DMS114 treated with DMSO at 0.1 percent for 48 hours (cell line): ENCODE measurements at regions not wholly inside any gene's neighbourhood (a gene's known extent, or its start where the extent isn't known, plus 50 kb on each side); places are given as distances from the start of the nearest gene placed in this dataset.
"Not testable (repeated sequence)": the region's sequence is repeated elsewhere in the genome, so short reads cannot be mapped to it uniquely, and the experiment has no call there.

Experiments used
- DNase-seq: peaks from one replicate; lab custom pipeline; 2025; ENCODE audit not compliant: unreplicated experiment; lab: John Stamatoyannopoulos, UW

GRCh38 chr10:81548160-81548559, 326.8 kb upstream of the NRG3 start:
- no peak for DNase-seq

GRCh38 chr10:81564143-81564542, 310.9 kb upstream of the NRG3 start:
- DNase-seq: no peak

DNA sequence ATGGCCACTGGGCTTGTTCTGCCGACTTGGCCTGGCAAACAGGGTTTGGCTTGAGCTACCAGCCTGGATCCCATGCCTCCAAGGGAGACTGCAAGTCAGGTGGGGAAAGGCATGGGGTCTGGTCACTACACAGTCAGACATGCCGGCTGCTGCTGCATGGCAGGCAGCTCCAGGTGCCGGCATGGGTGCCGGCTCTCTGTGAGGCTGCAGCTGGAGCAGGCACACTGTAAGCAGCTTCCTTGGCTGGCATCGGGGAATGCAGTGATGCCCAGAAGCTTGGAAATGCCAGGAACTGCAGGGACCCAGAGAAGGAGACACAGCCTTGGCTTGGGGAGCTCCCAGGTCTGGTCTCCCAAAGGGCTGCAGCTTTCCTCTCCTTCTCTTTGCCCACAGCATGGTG, 305.5 kb upstream of the NRG3 start:
- DNase-seq: no peak

DNA sequence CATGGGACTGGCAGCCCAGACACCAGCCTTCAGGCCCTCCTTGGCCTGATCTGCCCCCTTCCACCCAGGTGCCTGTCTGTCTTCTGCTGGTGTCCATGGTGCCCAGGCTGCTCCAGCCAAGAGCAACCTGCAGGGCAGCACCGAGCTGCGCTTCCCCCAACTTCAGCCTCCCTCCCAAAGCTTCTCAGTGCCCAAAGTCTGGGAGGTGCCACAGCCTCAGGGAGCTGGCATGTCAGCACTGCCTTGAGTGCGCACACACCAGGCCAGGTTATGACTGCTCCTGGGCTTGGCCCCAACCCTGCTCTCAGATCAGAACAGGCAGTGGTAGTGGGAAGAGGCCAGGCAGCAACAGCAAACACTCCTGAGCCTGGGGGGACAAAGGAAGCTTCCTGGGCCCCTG, 304.6 kb upstream of the NRG3 start:
- DNase-seq: no peak

GRCh38 chr10:81570878-81571794, 303.9 kb upstream of the NRG3 start:
- no peak for DNase-seq

GRCh38 chr10:81575036-81575435, 300.0 kb upstream of the NRG3 start:
- DNase-seq: no peak

- DNase-seq: no peak
These were observed 298.7 kb upstream of the NRG3 start for GRCh38 chr10:81576336-81576735.

- DNase-seq: no peak
These were observed 280.0 kb upstream of the NRG3 start for GRCh38 chr10:81594991-81595390.

- no peak for DNase-seq
These were observed 274.8 kb upstream of the NRG3 start for GRCh38 chr10:81600185-81600584.

DNA sequence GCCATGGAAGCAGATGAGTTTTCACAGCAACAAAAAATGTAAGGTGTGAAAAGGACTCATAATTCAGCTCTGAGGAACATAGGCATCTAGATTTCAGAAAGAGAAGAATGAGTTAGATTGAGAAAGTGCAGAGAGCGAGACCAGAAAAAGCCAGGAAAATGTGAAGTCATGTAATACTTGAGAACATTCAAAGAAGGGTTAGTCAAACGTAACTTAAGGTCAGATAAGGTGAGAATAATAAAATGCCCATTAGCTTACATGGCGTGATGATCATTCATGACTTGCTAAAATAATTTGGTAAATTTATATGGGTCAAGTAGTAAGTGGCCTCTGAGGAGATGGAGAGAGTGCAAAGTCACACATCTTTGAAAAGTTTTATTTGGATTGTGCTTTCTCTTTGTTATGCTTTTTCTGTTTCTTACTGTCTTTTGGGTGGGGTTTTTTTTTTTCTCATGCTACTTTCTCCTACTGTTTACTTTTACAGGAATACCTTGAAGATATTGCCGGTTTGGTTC, 271.8 kb upstream of the NRG3 start:
- no peak for DNase-seq

DNA sequence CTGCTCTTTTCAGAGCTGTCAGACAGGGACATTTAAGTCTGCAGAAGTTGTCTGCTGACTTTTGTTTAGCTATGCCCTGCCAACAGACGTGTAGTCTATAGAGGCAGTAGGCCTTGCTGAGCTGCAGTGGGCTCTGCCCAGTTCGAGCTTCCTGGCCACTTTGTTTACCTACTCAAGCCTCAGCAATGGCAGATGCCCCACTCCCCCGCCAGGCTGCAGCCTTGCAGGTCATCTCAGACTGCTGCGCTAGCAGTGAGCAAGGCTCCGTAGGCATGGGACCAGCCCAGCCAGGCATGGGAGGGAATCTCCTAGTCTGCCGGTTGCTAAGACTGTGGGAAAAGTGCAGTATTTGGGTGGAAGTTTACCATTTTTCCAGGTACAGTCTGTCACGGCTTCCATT, 230.5 kb upstream of the NRG3 start:
- DNase-seq: not testable (repeated sequence)

DNA sequence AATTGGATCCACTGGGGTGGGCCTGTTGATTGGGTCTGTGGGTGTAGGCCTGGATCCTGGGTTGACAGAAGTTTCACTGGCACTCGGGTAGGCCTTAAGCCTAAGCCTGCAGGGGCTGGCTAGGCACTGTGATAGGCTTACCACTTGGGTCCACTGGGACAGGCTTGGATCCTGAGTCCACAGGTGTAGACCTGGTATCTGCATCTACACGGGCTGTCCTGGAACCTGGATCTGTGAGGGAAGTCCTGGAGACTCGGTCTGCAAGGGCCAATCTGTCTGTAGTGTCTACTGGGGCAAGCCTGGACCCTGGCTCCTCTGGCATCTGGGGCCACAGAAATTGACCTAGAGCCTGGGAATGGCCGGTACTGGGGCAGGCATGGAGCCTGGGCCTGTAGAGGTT, 219.0 kb upstream of the NRG3 start:
- DNase-seq: no peak

DNA sequence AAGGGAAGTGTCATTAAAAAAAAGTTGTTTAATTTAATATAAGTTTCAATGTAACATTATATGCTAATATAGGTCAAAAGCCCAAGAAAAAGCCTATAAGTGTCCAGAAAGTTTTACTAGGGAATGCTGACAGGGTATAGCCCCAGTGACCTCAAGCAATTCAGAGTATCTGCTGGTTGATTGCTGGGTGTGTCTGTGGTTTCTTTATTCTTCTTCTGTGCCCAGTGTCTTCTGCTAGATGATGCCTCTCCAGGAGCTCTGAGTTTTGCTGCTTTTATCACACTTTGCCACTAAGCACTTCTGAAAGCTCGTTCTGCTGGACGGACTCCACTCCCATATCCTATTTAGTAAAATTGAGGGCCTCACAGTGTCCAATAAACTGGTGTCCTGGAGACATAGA, 212.2 kb upstream of the NRG3 start:
- DNase-seq: no peak

DNA sequence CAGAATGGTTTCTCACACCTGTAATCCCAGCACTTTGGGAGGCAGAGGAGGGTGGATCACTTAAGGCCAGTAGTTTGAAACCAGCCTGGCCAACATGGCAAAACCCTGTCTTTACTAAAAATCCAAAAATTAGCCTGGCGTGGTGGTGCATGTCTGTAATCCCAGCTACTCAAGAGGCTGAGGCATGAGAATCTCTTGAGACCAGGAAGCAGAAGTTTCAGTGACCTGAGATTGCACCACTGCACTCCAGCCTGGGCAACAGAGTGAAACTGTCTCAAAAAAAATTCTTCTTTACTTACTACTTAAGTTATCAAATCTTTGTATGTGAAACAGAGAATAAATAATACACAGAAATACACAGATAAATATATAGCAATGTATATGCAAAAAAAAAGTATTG, 210.2 kb upstream of the NRG3 start:
- DNase-seq: not testable (repeated sequence)

- no peak for DNase-seq
These were observed 200.1 kb upstream of the NRG3 start for GRCh38 chr10:81674941-81675340.

DNA sequence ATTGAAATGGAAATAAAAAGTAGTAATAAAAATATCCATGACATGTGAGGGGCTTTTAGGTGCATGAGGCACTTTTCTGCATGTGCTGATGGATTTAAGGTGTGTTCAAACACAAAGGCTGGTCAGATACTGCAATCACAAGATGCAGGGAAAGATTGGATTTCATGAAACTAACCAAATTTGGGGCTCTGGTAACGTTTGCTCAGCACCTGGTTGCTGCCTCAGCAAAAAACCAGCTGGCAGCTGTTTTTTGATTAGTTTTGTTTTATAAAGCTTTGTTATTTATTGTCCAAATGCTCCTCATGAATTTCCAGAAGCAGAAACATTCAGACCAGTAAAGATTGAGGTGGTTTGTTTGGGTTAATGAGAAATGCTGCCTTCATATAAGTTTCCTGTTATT, 195.7 kb upstream of the NRG3 start:
- DNase-seq: no peak

DNA sequence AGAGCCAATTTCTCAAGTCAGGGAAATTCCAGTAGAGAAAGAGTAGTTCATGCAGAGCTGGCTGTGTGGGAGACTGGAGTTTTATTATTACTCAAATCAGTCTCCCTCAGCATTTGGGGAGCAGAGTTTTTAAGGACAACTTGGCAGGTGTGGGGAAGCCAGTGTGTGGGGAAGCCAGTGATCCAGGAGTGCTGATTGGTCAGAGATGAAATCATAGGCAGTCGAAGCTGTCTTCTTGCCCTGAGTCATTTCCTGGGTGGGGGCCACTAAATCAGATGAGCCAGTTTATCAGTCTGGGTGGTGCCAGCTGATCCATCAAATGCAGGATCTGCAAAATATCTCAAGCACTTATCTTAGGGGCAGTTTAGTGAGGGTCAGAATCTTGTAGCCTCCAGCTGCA, 194.6 kb upstream of the NRG3 start:
- DNase-seq: no peak

- no peak for DNase-seq
These were observed 186.5 kb upstream of the NRG3 start for GRCh38 chr10:81688459-81688858.

DNA sequence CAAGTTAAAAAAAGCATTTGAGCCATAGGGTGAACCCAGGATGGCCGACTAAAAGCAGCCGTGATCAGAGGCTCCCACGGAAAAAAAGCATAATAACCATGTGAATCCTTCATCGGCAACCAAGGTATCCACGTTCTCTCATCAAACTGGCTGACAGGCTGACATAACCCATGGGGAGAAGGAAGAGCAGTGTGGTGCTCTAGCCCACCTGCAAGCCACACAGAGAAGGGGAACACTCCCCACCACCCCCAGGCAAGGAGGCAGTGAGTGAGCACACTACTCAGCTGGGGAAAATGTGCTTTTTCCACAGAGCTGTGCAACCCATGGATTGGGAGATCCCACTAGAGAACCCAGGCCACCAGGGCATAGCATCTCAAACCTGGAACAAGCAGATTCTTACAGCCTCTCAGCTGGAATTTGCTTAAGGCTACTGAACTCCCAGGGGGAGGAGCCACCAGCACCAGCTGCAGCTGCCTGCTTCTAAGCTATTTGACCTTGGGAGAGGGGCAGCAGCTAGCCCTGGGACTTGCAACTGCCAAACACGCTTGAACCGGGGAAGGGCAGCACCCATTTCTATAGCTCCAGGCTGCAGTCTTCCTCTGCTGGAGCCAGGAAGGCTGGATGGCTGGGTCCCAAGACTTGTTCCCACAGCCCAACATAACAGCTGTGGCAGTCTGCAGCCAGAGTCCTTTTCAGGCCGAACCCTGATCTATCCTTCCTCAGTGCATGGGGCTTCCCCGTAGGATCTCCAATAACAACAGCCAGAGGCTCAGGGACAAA, 178.2 kb upstream of the NRG3 start:
- DNase-seq: no peak

DNA sequence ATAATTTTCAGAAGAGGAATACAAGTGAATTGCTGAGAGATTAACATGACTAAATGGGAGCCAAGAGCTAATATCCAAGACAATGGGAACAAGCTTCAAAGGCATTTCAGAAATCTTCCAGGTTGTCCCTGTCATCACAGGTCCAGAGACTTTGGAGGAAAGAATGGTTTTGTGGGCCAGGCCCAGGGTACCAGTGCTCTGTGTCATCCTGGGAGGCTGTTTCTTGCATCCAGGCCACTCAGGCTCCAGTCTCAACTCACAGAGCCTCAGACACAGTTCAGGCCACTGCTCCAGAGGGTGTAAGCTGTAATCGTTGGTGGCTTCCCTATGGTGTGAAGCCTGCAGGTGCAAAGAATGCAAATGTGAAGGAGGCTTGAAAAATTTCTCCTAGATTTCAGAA, 170.4 kb upstream of the NRG3 start:
- DNase-seq: no peak

- DNase-seq: no peak
These were observed 166.6 kb upstream of the NRG3 start for GRCh38 chr10:81708416-81708815.

- no peak for DNase-seq
These were observed 166.1 kb upstream of the NRG3 start for GRCh38 chr10:81708929-81709328.
